Adrenal gland (tissue), 9 donors: ENCODE measurements at regions not wholly inside any gene's neighbourhood (a gene's known extent, or its start where the extent isn't known, plus 50 kb on each side); places are given as distances from the start of the nearest gene placed in this dataset.

Experiments
- DNase-seq, 7 donors: peaks; one replicate each; pipeline ENCODE4 v3.0.0-alpha.2; 2019 to 2020
- H3K27ac ChIP-seq, 5 donors: fragments of 200-600 bp; sonication (generic) in 4 of 5; 1 replicate in 3 of 5; 2 replicates in 2 of 5; pipeline versions ENCODE4 v1.5.1 to v1.8.0; 2016 to 2020; ENCODE audit warnings: mild to moderate bottlenecking in 1 of 5
- H3K27me3 ChIP-seq: fragments of 200-600 bp; 2 replicates; pipeline ENCODE4 v1.8.0; 2021
- H3K36me3 ChIP-seq, 2 donors: fragments of 200-600 bp; replicated peaks in 1 of 2; 1 replicate in 1 of 2; 2 replicates in 1 of 2; pipeline versions ENCODE4 v1.5.1 to v1.8.0; 2018 to 2022
- H3K4me1 ChIP-seq, 2 donors: fragments of 200-600 bp; replicated peaks in 1 of 2; 1 replicate in 1 of 2; 2 replicates in 1 of 2; pipeline versions ENCODE4 v1.5.1 to v1.8.0; 2018 to 2021
- H3K4me3 ChIP-seq, 4 donors: fragments of 200-600 bp; sonication (generic) in 3 of 4; one replicate each; pipeline ENCODE4 v1.5.1; 2016 to 2018
- H3K9me3 ChIP-seq, 3 donors: fragments of 200-600 bp; sonication (generic) in 1 of 3; replicated peaks in 1 of 3; 1 replicate in 2 of 3; 2 replicates in 1 of 3; pipeline versions ENCODE4 v1.5.1 to v1.8.0; 2016 to 2021
- CTCF ChIP-seq, 6 experiments: fragments of 450-650 bp in 4 of 6; fragments of 200-600 bp in 2 of 6; sonication (generic) in 1 of 6; IDR thresholded peaks; 1 replicate in 5 of 6; 2 replicates in 1 of 6; pipeline versions ENCODE4 v1.5.1 to v1.8.0; 2016 to 2021; ENCODE audit warnings: antibody characterized with exemption in 6 of 6, mild to moderate bottlenecking in 2 of 6, moderate library complexity in 1 of 6
- POLR2A ChIP-seq, 2 donors: fragments of 450-650 bp; IDR thresholded peaks; one replicate each; pipeline ENCODE4 v1.6.1; 2017; ENCODE audit warnings: antibody characterized with exemption in 2 of 2, mild to moderate bottlenecking in 2 of 2, moderate library complexity in 1 of 2
- WGBS, 4 donors: extraction: QIAGEN DNeasy Blood & Tissue Kit in 2 of 4; methylation state at CpG; one replicate each; pipeline versions ENCODE4 v1.1.5 to v1.1.7; 2013 to 2017; 5-methylcytosine and 5-hydroxymethylcytosine counted together
- intact Hi-C, 2 donors: fragments of 100-400 bp; cut with DNase I; formaldehyde crosslinking; loops; one replicate each; pipeline versions ENCODE4 v1.14.1 to v1.15.0; 2022 to 2023
- donor health status: healthy with polysubstance abuse.
- donor health status: Bipolar disorder and iron deficiency.
- donor health status: DM: yes; HTN: yes; CAD: no.
- donor health status: DM: no; HTN: no; CAD: no.
- donor health status: DM: no; HTN: no; CAD: no.

GRCh38 chr1:59232216-59232615 is 64.7 kb upstream of the FGGY start:
- H3K27ac ChIP-seq: no peak overlapping the region
- no peak for TF ChIP-seq POLR2A (IDR thresholded peaks at IDR 0.05)
- no peak for TF ChIP-seq CTCF (IDR thresholded peaks at IDR 0.05)
- no peak overlapping the region for H3K4me3 ChIP-seq
- peaks cover 25 to 33% of the 10 kb centered on the region in 2 donors for H3K4me1 ChIP-seq
- WGBS, 4 donors: 56 to 79% (median 60%) methylated on average over 6 of the region's 6 CpGs
- peak; percentile 47 to 85 (median 70) for DNase-seq
- no peaks in the 10 kb centered on the region for H3K27me3 ChIP-seq
- no peaks in the 10 kb centered on the region for H3K36me3 ChIP-seq
- intact Hi-C loops: no loop called here
- H3K9me3 ChIP-seq: no peaks in the 10 kb centered on the region

GRCh38 chr1:59233444-59233843 is 63.5 kb upstream of the FGGY start:
- intact Hi-C loops: no loop called here
- Histone ChIP-seq H3K9me3 (no peaks in the 10 kb centered on the region), H3K36me3 (no peaks in the 10 kb centered on the region), H3K27me3 (no peaks in the 10 kb centered on the region), H3K27ac (no peak overlapping the region), H3K4me3 (no peak overlapping the region), H3K4me1 (peaks cover 23 to 33% of the 10 kb centered on the region in 2 donors)
- TF ChIP-seq CTCF (IDR thresholded peaks at IDR 0.05): no peak
- TF ChIP-seq POLR2A (IDR thresholded peaks at IDR 0.05): no peak
- 94 to 97% (median 95%) methylated on average over 1 of the region's 1 CpG for WGBS, 4 donors
- DNase-seq: no peak

- Histone ChIP-seq H3K27me3 (no peaks in the 10 kb centered on the region), H3K4me1 (peaks cover 0 to 7% of the 10 kb centered on the region in 2 donors), H3K9me3 (no peaks in the 10 kb centered on the region), H3K36me3 (no peaks in the 10 kb centered on the region), H3K4me3 (no peak overlapping the region), H3K27ac (no peak overlapping the region)
- 75 to 95% (median 82%) methylated on average over 3 of the region's 3 CpGs for WGBS, 4 donors
- intact Hi-C loops: no loop called here
- DNase-seq: no peak
- no peak for TF ChIP-seq CTCF (IDR thresholded peaks at IDR 0.05)
- no peak for TF ChIP-seq POLR2A (IDR thresholded peaks at IDR 0.05)
Measured at GRCh38 chr1:59236721-59237545, 60.0 kb upstream of the FGGY start.

GRCh38 chr1:59237900-59238299 is 59.0 kb upstream of the FGGY start:
- TF ChIP-seq POLR2A (IDR thresholded peaks at IDR 0.05): no peak
- no peak for TF ChIP-seq CTCF (IDR thresholded peaks at IDR 0.05)
- no peak for DNase-seq
- Histone ChIP-seq H3K9me3 (no peaks in the 10 kb centered on the region), H3K27ac (no peak overlapping the region), H3K36me3 (no peaks in the 10 kb centered on the region), H3K27me3 (no peaks in the 10 kb centered on the region), H3K4me3 (no peak overlapping the region), H3K4me1 (peaks cover 0 to 3% of the 10 kb centered on the region in 2 donors)
- 29 to 51% (median 48%) methylated on average over 2 of the region's 2 CpGs for WGBS, 4 donors
- intact Hi-C loops: no loop called here
